ENCODE measurements at regions not wholly inside any gene's neighbourhood (a gene's known extent, or its start where the extent isn't known, plus 50 kb on each side); places are given as distances from the start of the nearest gene placed in this dataset.

DNA sequence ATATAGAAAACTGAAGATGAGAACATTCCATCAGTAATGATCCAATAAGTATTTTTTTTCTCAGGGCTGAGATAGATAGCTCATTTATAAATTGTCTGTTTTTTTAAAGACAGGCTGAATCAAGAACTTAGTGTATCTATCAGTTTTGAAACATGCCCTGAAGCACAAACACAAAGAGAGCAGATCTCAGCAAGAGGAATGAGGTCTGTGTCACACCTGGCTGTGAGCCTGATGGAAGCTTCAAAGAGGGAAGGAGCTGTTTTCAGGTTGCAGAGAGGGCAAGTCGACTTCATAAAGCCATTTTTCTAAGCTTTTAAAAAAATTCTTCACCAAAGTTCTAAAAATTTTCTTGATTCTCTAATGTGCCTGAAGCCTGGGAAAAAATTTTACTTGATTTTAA is 434.9 kb downstream of the PDGFC start:
- WGBS (ENCODE audit: insufficient coverage): no CpG with 5 or more reads among the region's 1 CpG
- no peak overlapping the region for H3K27ac ChIP-seq (ENCODE audit: low read length)
- no peaks in the 10 kb centered on the region for H3K36me3 ChIP-seq (ENCODE audit: control insufficient read depth, insufficient read depth, low read length)
- H3K9me3 ChIP-seq (replicated peaks; ENCODE audit: control insufficient read depth, low read depth, low read length): peaks cover 5% of the 10 kb centered on the region
- DNase-seq: peak; percentile 9
- H3K4me1 ChIP-seq (ENCODE audit: control insufficient read depth, insufficient read depth, low read length): no peaks in the 10 kb centered on the region
- no peak overlapping the region for H3K4me3 ChIP-seq (ENCODE audit: low read length)
- H3K27me3 ChIP-seq (ENCODE audit: control insufficient read depth, insufficient read depth, low read length): no peaks in the 10 kb centered on the region

DNA sequence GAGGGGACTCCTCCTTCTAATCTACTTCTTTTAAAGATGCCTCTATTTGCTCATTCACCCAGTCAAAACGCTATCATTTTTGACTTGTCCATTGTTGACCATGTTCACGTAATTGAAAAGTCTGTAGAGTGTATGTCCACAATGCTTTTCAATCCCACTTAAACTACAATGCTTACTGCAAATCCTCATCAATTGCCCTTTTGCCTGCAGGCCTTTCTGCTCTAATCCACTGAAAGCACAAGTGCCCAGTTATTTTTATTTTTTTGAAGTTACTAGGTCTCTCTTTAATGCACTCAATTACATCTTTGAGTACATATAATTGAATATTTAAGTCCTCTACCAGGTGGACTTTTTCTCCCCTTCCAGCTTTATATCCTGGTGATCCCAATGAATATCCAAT is 437.4 kb downstream of the PDGFC start:
- no peak for DNase-seq
- H3K4me1 ChIP-seq (ENCODE audit: control insufficient read depth, insufficient read depth, low read length): no peaks in the 10 kb centered on the region
- H3K27me3 ChIP-seq (ENCODE audit: control insufficient read depth, insufficient read depth, low read length): no peaks in the 10 kb centered on the region
- H3K9me3 ChIP-seq (replicated peaks; ENCODE audit: control insufficient read depth, low read depth, low read length): peaks cover 5% of the 10 kb centered on the region
- WGBS (ENCODE audit: insufficient coverage): 100% methylated on average over 1 of the region's 2 CpGs
- no peak overlapping the region for H3K4me3 ChIP-seq (ENCODE audit: low read length)
- H3K36me3 ChIP-seq (ENCODE audit: control insufficient read depth, insufficient read depth, low read length): no peaks in the 10 kb centered on the region
- no peak overlapping the region for H3K27ac ChIP-seq (ENCODE audit: low read length)

DNA sequence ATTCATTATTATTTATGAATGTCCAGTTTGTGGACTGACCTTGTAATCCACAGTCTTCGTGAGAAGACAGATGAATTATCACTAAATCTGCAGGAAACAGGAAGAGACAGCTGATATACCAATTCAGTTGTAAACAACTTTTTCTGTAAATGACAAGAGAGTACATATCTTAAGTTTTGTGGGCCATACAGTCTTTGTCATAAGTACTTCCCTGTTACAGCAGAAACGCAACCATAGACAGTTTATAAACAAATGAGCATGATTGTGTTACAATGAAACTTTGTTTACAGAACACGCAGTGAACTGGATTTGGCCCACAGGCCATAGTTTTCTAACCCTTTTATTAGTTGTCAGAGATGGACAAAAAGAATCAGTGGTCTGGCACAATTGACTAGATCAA is 443.4 kb downstream of the PDGFC start:
- Histone ChIP-seq H3K27me3 (ENCODE audit: control insufficient read depth, insufficient read depth, low read length) (no peaks in the 10 kb centered on the region), H3K9me3 (replicated peaks; ENCODE audit: control insufficient read depth, low read depth, low read length) (peaks cover 2% of the 10 kb centered on the region), H3K4me1 (ENCODE audit: control insufficient read depth, insufficient read depth, low read length) (no peaks in the 10 kb centered on the region), H3K27ac (ENCODE audit: low read length) (no peak overlapping the region), H3K36me3 (ENCODE audit: control insufficient read depth, insufficient read depth, low read length) (no peaks in the 10 kb centered on the region), H3K4me3 (ENCODE audit: low read length) (no peak overlapping the region)
- no peak for DNase-seq
- WGBS (ENCODE audit: insufficient coverage): no CpG with 5 or more reads among the region's 3 CpGs

DNA sequence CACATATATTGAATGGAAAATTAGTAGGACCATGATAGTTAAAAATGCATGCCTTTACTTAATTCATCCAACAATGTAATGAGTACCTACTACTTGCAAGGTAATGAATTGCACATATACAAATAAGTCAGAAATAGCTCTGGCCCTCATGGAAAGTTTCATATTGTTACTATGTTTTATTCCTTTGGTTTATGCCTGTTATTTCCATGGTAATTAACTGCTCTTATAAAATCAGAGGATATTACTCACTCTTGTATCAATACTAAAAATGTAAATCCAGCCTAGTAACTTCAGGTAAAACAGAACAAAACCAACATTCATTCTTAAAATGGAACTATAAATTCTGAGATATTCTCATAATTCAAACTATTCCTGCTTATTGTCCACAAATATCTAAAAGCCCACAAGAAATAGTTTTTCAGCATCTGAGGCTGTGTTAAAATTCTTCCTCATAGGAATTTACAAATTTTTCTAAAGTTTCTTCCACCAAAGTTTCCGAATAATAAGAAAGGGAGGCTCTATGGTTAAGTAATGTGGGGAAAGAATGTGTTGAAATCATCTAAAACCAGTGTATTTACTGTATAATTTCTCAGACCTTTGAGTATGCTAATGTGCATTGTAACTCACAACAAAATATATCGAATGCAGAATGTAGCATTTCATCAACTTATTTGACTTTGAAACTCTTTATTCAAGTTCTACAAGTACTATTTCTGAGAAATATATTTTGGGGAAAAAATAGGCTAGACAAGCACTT is 444.2 kb downstream of the PDGFC start:
- no CpG with 5 or more reads among the region's 2 CpGs for WGBS (ENCODE audit: insufficient coverage)
- Histone ChIP-seq H3K9me3 (replicated peaks; ENCODE audit: control insufficient read depth, low read depth, low read length) (no peaks in the 10 kb centered on the region), H3K4me3 (ENCODE audit: low read length) (no peak overlapping the region), H3K27ac (ENCODE audit: low read length) (no peak overlapping the region), H3K4me1 (ENCODE audit: control insufficient read depth, insufficient read depth, low read length) (no peaks in the 10 kb centered on the region), H3K36me3 (ENCODE audit: control insufficient read depth, insufficient read depth, low read length) (no peaks in the 10 kb centered on the region), H3K27me3 (ENCODE audit: control insufficient read depth, insufficient read depth, low read length) (no peaks in the 10 kb centered on the region)
- no peak for DNase-seq

DNA sequence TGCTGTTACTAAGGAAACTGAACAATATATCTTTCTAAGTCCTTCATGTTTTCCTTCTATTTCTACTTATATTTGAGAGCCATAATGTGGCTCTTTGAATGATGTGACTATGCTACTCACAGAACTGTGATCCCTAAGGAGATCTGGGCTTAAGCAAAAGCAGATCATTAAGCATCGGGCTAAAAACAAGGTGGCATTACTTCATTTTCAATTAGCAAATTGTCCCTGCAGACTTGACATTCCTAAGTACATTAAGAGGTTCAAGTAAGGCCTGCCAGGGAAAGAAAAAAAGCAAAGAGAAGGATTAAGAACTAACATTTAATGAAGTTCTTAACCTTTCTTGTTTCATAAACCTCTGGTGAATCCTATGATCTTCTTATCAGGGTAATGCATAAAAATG is 447.6 kb downstream of the PDGFC start:
- no CpG with 5 or more reads among the region's 1 CpG for WGBS (ENCODE audit: insufficient coverage)
- Histone ChIP-seq H3K27ac (ENCODE audit: low read length) (no peak overlapping the region), H3K36me3 (ENCODE audit: control insufficient read depth, insufficient read depth, low read length) (no peaks in the 10 kb centered on the region), H3K4me3 (ENCODE audit: low read length) (no peak overlapping the region), H3K4me1 (ENCODE audit: control insufficient read depth, insufficient read depth, low read length) (no peaks in the 10 kb centered on the region), H3K9me3 (replicated peaks; ENCODE audit: control insufficient read depth, low read depth, low read length) (no peaks in the 10 kb centered on the region), H3K27me3 (ENCODE audit: control insufficient read depth, insufficient read depth, low read length) (no peaks in the 10 kb centered on the region)
- no peak for DNase-seq

DNA sequence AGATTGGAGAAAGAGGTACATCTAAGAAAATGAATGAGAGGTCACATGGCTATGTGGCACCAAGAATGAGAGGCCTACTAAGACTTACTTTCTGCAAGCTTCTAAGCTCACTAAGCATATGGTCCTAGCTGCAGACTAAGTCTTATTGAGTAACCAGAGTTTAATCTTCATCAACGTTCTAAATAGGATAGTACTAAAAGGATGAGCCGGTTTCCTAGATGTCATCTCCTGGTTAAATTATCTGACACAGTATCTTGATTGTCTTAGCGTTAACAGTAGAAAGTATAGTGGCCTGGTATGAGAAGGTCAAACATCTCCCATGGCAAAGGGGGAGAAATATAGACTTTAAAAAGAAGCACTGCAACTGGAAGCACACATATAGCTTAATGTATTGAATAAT is 448.1 kb downstream of the PDGFC start:
- Histone ChIP-seq H3K9me3 (replicated peaks; ENCODE audit: control insufficient read depth, low read depth, low read length) (no peaks in the 10 kb centered on the region), H3K27me3 (ENCODE audit: control insufficient read depth, insufficient read depth, low read length) (no peaks in the 10 kb centered on the region), H3K36me3 (ENCODE audit: control insufficient read depth, insufficient read depth, low read length) (no peaks in the 10 kb centered on the region), H3K27ac (ENCODE audit: low read length) (no peak overlapping the region), H3K4me1 (ENCODE audit: control insufficient read depth, insufficient read depth, low read length) (no peaks in the 10 kb centered on the region), H3K4me3 (ENCODE audit: low read length) (no peak overlapping the region)
- 100% methylated on average over 1 of the region's 3 CpGs for whole genome bisulfite sequencing (ENCODE audit: insufficient coverage)
- no peak for DNase-seq

DNA sequence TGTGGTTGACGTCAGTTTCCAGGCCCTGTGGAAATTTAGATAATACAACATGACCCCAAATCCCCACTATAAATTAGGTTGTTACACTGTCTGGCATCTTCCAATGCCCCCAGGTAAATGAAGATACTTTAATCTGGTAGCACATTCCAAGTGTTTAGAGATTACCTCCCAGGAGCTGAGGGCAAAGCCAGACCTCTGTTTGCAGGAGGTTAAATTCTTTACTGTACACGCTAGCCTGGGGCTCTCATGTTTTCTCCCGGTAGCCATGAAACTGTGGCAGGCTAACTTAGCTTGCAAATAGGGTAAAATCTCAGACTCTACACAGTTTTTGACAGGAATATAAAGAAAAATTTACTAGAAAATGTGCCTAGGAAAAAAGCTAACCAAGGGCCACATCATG is 450.0 kb downstream of the PDGFC start:
- DNase-seq: no peak
- Histone ChIP-seq H3K27me3 (ENCODE audit: control insufficient read depth, insufficient read depth, low read length) (no peaks in the 10 kb centered on the region), H3K27ac (ENCODE audit: low read length) (no peak overlapping the region), H3K4me3 (ENCODE audit: low read length) (no peak overlapping the region), H3K36me3 (ENCODE audit: control insufficient read depth, insufficient read depth, low read length) (no peaks in the 10 kb centered on the region), H3K9me3 (replicated peaks; ENCODE audit: control insufficient read depth, low read depth, low read length) (no peaks in the 10 kb centered on the region), H3K4me1 (ENCODE audit: control insufficient read depth, insufficient read depth, low read length) (no peaks in the 10 kb centered on the region)
- WGBS (ENCODE audit: insufficient coverage): no CpG with 5 or more reads among the region's 3 CpGs

- Histone ChIP-seq H3K4me3 (ENCODE audit: low read length) (no peak overlapping the region), H3K9me3 (replicated peaks; ENCODE audit: control insufficient read depth, low read depth, low read length) (no peaks in the 10 kb centered on the region), H3K27ac (ENCODE audit: low read length) (no peak overlapping the region), H3K27me3 (ENCODE audit: control insufficient read depth, insufficient read depth, low read length) (no peaks in the 10 kb centered on the region), H3K4me1 (ENCODE audit: control insufficient read depth, insufficient read depth, low read length) (no peaks in the 10 kb centered on the region), H3K36me3 (ENCODE audit: control insufficient read depth, insufficient read depth, low read length) (no peaks in the 10 kb centered on the region)
- DNase-seq: no peak
- WGBS (ENCODE audit: insufficient coverage): no CpG with 5 or more reads among the region's 2 CpGs
Measured at GRCh38 chr4:156517956-156518355, 453.6 kb downstream of the PDGFC start.

DNA sequence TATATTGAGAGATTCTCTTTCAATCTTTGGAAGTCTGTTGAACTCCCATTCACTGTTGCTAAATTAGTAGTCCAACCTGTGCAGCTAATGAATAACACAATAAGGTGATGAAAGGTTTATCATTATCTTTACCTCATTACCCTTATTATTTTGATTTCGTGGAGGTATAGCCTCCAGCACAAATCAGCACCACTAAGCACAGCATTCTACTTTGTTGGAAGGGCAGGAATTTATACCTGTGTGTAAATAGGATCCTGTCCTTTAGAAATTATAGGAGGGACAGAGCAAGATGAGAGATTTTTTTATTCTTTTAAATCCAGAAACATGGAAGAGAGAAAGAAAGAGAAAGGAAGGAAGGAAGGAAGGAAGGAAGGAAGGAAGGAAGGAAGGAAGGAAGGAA is 454.1 kb downstream of the PDGFC start:
- Histone ChIP-seq H3K4me3 (ENCODE audit: low read length) (no peak overlapping the region), H3K9me3 (replicated peaks; ENCODE audit: control insufficient read depth, low read depth, low read length) (no peaks in the 10 kb centered on the region), H3K4me1 (ENCODE audit: control insufficient read depth, insufficient read depth, low read length) (no peaks in the 10 kb centered on the region), H3K36me3 (ENCODE audit: control insufficient read depth, insufficient read depth, low read length) (no peaks in the 10 kb centered on the region), H3K27ac (ENCODE audit: low read length) (no peak overlapping the region), H3K27me3 (ENCODE audit: control insufficient read depth, insufficient read depth, low read length) (no peaks in the 10 kb centered on the region)
- DNase-seq: no peak
- WGBS (ENCODE audit: insufficient coverage): no CpG with 5 or more reads among the region's 1 CpG

DNA sequence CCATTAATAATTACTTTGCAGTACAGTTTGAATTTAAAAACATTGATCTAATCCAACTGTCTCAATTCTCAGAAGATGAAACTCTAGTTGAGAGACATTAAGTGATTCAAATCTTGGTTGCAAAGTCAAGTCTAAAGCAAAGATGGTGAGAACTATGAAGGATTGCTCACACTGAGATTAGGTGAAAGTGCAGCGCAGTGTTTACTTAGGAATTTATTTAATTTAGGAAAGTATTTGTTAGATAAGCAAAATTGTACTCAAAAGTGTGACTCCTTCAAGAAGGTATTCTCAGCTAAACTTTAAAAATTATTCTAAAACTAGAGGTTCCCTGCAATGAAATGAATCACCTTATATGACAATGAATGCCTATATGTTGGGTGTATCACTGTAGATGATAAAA is 454.9 kb downstream of the PDGFC start:
- no CpG with 5 or more reads among the region's 1 CpG for WGBS (ENCODE audit: insufficient coverage)

GRCh38 chr4:156515295-156515694 is 456.3 kb downstream of the PDGFC start:
- H3K36me3 ChIP-seq (ENCODE audit: control insufficient read depth, insufficient read depth, low read length): no peaks in the 10 kb centered on the region
- no peaks in the 10 kb centered on the region for H3K9me3 ChIP-seq (replicated peaks; ENCODE audit: control insufficient read depth, low read depth, low read length)
- no CpG with 5 or more reads among the region's 3 CpGs for WGBS (ENCODE audit: insufficient coverage)
- H3K4me3 ChIP-seq (ENCODE audit: low read length): no peak overlapping the region
- no peaks in the 10 kb centered on the region for H3K4me1 ChIP-seq (ENCODE audit: control insufficient read depth, insufficient read depth, low read length)
- no peak for DNase-seq
- H3K27me3 ChIP-seq (ENCODE audit: control insufficient read depth, insufficient read depth, low read length): no peaks in the 10 kb centered on the region
- no peak overlapping the region for H3K27ac ChIP-seq (ENCODE audit: low read length)

More for the DNA sequence above, 454.9 kb downstream of the PDGFC start:
- H3K4me1 ChIP-seq (ENCODE audit: control insufficient read depth, insufficient read depth, low read length): no peaks in the 10 kb centered on the region
- H3K27ac ChIP-seq (ENCODE audit: low read length): no peak overlapping the region
- no peaks in the 10 kb centered on the region for H3K27me3 ChIP-seq (ENCODE audit: control insufficient read depth, insufficient read depth, low read length)
- H3K36me3 ChIP-seq (ENCODE audit: control insufficient read depth, insufficient read depth, low read length): no peaks in the 10 kb centered on the region
- H3K4me3 ChIP-seq (ENCODE audit: low read length): no peak overlapping the region
- DNase-seq: no peak
- H3K9me3 ChIP-seq (replicated peaks; ENCODE audit: control insufficient read depth, low read depth, low read length): no peaks in the 10 kb centered on the region

All from muscle of leg (tissue), 3 donors.